ENCODE measurements at regions not wholly inside any gene's neighbourhood (a gene's known extent, or its start where the extent isn't known, plus 50 kb on each side); places are given as distances from the start of the nearest gene placed in this dataset.

- TF ChIP-seq RXRA (IDR thresholded peaks at IDR 0.05; ENCODE audit: borderline replicate concordance, low read depth) (no peak), POLR2AphosphoS5 (IDR thresholded peaks at IDR 0.05; ENCODE audit: low read depth, low read length) (no peak), FOXJ3 (CRISPR knock-in tag; IDR thresholded peaks at IDR 0.05) (no peak), NFIC (IDR thresholded peaks at IDR 0.05; ENCODE audit: borderline replicate concordance) (no peak)
- CTCF ChIA-PET = interaction anchor here (1.7 kb wide), 1 partner anchor 11 kb away, joined by 3 read pairs; no protein-coding TSS in a partner anchor
- H3K9me3 ChIP-seq = no peaks in the 10 kb centered on the region
Measured at GRCh38 chr2:2755990-2756389, 424.9 kb upstream of the MYT1L start.

DNA sequence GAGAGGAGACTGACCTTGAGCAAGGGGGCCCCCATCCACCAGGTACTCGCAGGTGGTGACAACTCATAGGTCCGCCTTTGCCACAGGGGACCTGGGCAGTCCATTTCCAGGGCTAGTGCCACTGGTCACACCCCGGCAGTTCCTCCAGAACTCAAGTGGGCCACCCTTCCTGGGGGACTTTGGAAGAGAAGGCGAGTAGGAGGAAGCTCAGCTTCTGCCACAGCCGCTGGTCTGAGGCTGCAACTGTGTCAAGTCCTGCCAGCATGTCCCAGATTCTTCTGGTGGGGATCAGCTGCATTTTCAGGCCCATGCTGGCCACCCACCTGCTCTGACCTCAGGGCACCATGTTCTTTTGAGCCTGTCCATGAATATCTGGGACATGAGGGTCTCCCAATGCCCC, 423.9 kb upstream of the MYT1L start:
- Histone ChIP-seq H3K9me3 (no peaks in the 10 kb centered on the region), H3K4me1 (ENCODE audit: control insufficient read depth in 1 of 2, insufficient read depth in 2 of 2, low read depth in 1 of 2, low read length in 1 of 2) (no peaks in the 10 kb centered on the region; a peak in 1 of 4 replicates), H3K4me2 (no peak overlapping the region), H4K20me1 (ENCODE audit: insufficient read depth) (no peaks in the 10 kb centered on the region), H3K9ac (no peak overlapping the region), H3K79me2 (ENCODE audit: insufficient read depth) (no peaks in the 10 kb centered on the region), H2AFZ (ENCODE audit: low read depth) (no peak overlapping the region), H3K36me3 (replicated peaks in 1 of 2; ENCODE audit: control insufficient read depth in 1 of 2, insufficient read depth in 2 of 2, low read length in 1 of 2) (no peaks in the 10 kb centered on the region), H3K27me3 (ENCODE audit: insufficient read depth) (no peaks in the 10 kb centered on the region), H3F3A (replicated peaks; ENCODE audit: insufficient read depth) (no peaks in the 10 kb centered on the region), H3K27ac (ENCODE audit: low read depth in 2 of 2, low read length in 1 of 2) (no peak overlapping the region), H3K4me3 (ENCODE audit: low read depth in 2 of 2, low read length in 1 of 2) (no peak overlapping the region), H3K9me2 (no peaks in the 10 kb centered on the region)
- ChIA-PET CTCF (interaction anchor here (1.0 to 1.7 kb wide), 2 partner anchors 10 to 56 kb away, joined by 3 read pairs; no protein-coding TSS in a partner anchor), POLR2A (no interaction called here)
- no peak for TF ChIP-seq FOXM1 (IDR thresholded peaks at IDR 0.05; ENCODE audit: low read depth)
- TF ChIP-seq TAF1 (IDR thresholded peaks at IDR 0.05; ENCODE audit: borderline replicate concordance, low read depth, low read length) = no peak
- TF ChIP-seq, protein P1, sequence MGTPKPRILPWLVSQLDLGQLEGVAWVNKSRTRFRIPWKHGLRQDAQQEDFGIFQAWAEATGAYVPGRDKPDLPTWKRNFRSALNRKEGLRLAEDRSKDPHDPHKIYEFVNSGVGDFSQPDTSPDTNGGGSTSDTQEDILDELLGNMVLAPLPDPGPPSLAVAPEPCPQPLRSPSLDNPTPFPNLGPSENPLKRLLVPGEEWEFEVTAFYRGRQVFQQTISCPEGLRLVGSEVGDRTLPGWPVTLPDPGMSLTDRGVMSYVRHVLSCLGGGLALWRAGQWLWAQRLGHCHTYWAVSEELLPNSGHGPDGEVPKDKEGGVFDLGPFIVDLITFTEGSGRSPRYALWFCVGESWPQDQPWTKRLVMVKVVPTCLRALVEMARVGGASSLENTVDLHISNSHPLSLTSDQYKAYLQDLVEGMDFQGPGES (IDR thresholded peaks at IDR 0.05; ENCODE audit: low read depth, low read length) = no peak
- TF ChIP-seq, protein P2, sequence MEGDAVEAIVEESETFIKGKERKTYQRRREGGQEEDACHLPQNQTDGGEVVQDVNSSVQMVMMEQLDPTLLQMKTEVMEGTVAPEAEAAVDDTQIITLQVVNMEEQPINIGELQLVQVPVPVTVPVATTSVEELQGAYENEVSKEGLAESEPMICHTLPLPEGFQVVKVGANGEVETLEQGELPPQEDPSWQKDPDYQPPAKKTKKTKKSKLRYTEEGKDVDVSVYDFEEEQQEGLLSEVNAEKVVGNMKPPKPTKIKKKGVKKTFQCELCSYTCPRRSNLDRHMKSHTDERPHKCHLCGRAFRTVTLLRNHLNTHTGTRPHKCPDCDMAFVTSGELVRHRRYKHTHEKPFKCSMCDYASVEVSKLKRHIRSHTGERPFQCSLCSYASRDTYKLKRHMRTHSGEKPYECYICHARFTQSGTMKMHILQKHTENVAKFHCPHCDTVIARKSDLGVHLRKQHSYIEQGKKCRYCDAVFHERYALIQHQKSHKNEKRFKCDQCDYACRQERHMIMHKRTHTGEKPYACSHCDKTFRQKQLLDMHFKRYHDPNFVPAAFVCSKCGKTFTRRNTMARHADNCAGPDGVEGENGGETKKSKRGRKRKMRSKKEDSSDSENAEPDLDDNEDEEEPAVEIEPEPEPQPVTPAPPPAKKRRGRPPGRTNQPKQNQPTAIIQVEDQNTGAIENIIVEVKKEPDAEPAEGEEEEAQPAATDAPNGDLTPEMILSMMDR (IDR thresholded peaks at IDR 0.05) = no peak
- TF ChIP-seq, protein P3, sequence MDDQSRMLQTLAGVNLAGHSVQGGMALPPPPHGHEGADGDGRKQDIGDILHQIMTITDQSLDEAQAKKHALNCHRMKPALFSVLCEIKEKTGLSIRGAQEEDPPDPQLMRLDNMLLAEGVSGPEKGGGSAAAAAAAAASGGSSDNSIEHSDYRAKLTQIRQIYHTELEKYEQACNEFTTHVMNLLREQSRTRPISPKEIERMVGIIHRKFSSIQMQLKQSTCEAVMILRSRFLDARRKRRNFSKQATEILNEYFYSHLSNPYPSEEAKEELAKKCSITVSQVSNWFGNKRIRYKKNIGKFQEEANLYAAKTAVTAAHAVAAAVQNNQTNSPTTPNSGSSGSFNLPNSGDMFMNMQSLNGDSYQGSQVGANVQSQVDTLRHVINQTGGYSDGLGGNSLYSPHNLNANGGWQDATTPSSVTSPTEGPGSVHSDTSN (IDR thresholded peaks at IDR 0.05) = no peak
- TF ChIP-seq TCF12 (IDR thresholded peaks at IDR 0.05) = no peak
- no peak for TF ChIP-seq ELF1 (IDR thresholded peaks at IDR 0.05)
- TF ChIP-seq, protein P4, sequence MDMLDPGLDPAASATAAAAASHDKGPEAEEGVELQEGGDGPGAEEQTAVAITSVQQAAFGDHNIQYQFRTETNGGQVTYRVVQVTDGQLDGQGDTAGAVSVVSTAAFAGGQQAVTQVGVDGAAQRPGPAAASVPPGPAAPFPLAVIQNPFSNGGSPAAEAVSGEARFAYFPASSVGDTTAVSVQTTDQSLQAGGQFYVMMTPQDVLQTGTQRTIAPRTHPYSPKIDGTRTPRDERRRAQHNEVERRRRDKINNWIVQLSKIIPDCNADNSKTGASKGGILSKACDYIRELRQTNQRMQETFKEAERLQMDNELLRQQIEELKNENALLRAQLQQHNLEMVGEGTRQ (IDR thresholded peaks at IDR 0.05; ENCODE audit: borderline replicate concordance, low read depth, low read length) = no peak
- TF ChIP-seq ZBTB33 (IDR thresholded peaks at IDR 0.05; ENCODE audit: borderline replicate concordance, low read depth) = no peak
- TF ChIP-seq, protein P5, sequence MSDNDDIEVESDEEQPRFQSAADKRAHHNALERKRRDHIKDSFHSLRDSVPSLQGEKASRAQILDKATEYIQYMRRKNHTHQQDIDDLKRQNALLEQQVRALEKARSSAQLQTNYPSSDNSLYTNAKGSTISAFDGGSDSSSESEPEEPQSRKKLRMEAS (IDR thresholded peaks at IDR 0.05; ENCODE audit: low read depth) = no peak
- TF ChIP-seq FOXJ3 (CRISPR knock-in tag; IDR thresholded peaks at IDR 0.05) = no peak
- no peak for TF ChIP-seq USF1 (IDR thresholded peaks at IDR 0.05; ENCODE audit: borderline replicate concordance, low read depth)
- TF ChIP-seq RFX5 (IDR thresholded peaks at IDR 0.05; ENCODE audit: low read length) = no peak
- TF ChIP-seq RCOR1 (IDR thresholded peaks at IDR 0.05; ENCODE audit: low read length) = no peak
- TF ChIP-seq NFIC (IDR thresholded peaks at IDR 0.05; ENCODE audit: borderline replicate concordance) = no peak
- no peak for TF ChIP-seq EP300 (IDR thresholded peaks at IDR 0.05; ENCODE audit: borderline replicate concordance in 1 of 2, low read depth in 1 of 2, low read length in 1 of 2)
- no peak for TF ChIP-seq RAD21 (IDR thresholded peaks at IDR 0.05; ENCODE audit: low read length)
- no peak for TF ChIP-seq SMC3 (IDR thresholded peaks at IDR 0.05; ENCODE audit: low read depth, low read length)
- no peak for TF ChIP-seq CHD2 (IDR thresholded peaks at IDR 0.05; ENCODE audit: low read length, partially characterized antibody)
- no peak for TF ChIP-seq JUND (IDR thresholded peaks at IDR 0.05)
- 10% methylated on average over 5 of the region's 5 CpGs for WGBS (ENCODE audit: low lambda C conversion rate)
- DNase-seq = no peak

More at GRCh38 chr2:2755990-2756389, 424.9 kb upstream of the MYT1L start:
- POLR2A ChIA-PET = no interaction called here
- WGBS (ENCODE audit: low lambda C conversion rate) = 45% methylated on average over 5 of the region's 5 CpGs
- Histone ChIP-seq H3K4me3 (ENCODE audit: low read depth in 2 of 2, low read length in 1 of 2) (no peak overlapping the region), H2AFZ (ENCODE audit: low read depth) (no peak overlapping the region), H3K27ac (ENCODE audit: low read depth in 2 of 2, low read length in 1 of 2) (no peak overlapping the region), H3F3A (replicated peaks; ENCODE audit: insufficient read depth) (no peaks in the 10 kb centered on the region), H4K20me1 (ENCODE audit: insufficient read depth) (no peaks in the 10 kb centered on the region), H3K9me2 (no peaks in the 10 kb centered on the region), H3K36me3 (replicated peaks in 1 of 2; ENCODE audit: control insufficient read depth in 1 of 2, insufficient read depth in 2 of 2, low read length in 1 of 2) (no peaks in the 10 kb centered on the region), H3K9ac (no peak overlapping the region), H3K27me3 (ENCODE audit: insufficient read depth) (no peaks in the 10 kb centered on the region), H3K4me2 (no peak overlapping the region), H3K4me1 (ENCODE audit: control insufficient read depth in 1 of 2, insufficient read depth in 2 of 2, low read depth in 1 of 2, low read length in 1 of 2) (no peaks in the 10 kb centered on the region; a peak in 1 of 4 replicates), H3K79me2 (ENCODE audit: insufficient read depth) (no peaks in the 10 kb centered on the region)
- no peak for DNase-seq
